SW 1271 (cell line): ENCODE measurements at regions not wholly inside any gene's neighbourhood (a gene's known extent, or its start where the extent isn't known, plus 50 kb on each side); places are given as distances from the start of the nearest gene placed in this dataset.
"Not testable (repeated sequence)": the region's sequence is repeated elsewhere in the genome, so short reads cannot be mapped to it uniquely, and the experiment has no call there.

Source experiments
- DNase-seq, 2 experiments: peaks; one replicate each; lab custom pipeline; 2025; lab: John Stamatoyannopoulos, UW

GRCh38 chr16:79977940-79978836 is 377.7 kb upstream of the MAF start:
- DNase-seq = no peak

GRCh38 chr16:79973320-79973719 is 372.8 kb upstream of the MAF start:
- no peak for DNase-seq

GRCh38 chr16:79972053-79972704 is 371.6 kb upstream of the MAF start:
- no peak for DNase-seq

- no peak for DNase-seq
These were observed 370.7 kb upstream of the MAF start for GRCh38 chr16:79971237-79971572.

DNA sequence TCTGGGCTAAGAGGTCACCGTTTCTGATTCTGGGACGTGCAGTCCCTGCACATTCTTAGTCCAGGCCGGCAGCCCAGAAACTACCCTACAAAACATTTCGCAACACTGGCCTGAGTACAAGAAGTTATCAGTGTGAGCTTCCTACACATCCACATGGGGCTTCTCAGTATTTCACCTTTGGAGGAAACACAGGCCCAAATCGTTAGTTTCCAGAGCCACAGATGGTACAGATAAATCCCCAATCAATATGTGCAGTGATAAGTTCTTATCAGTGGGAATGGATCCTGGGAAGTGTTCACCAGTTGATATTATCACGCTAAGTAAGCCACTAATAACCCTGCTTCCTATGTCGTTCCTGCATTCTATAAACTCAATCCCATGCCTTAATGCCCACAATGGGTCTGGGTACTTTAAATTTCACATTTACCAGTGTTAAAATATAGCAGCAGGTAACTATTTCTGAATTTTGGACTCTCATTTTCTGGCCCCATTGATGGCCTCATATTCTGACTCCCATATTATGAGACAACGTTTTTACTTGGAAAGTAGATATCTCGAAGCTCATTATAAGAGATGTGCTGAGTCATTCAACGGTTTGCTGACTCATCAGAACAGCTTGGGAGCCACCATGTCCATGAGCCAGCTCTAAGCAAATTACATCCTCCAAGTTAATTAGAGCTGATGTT is 370.2 kb upstream of the MAF start:
- DNase-seq = no peak

GRCh38 chr16:79970087-79970486 is 369.6 kb upstream of the MAF start:
- DNase-seq = no peak

- no peak for DNase-seq
These were observed 368.9 kb upstream of the MAF start for GRCh38 chr16:79969458-79969857.

GRCh38 chr16:79966226-79966625 is 365.7 kb upstream of the MAF start:
- no peak for DNase-seq

DNA sequence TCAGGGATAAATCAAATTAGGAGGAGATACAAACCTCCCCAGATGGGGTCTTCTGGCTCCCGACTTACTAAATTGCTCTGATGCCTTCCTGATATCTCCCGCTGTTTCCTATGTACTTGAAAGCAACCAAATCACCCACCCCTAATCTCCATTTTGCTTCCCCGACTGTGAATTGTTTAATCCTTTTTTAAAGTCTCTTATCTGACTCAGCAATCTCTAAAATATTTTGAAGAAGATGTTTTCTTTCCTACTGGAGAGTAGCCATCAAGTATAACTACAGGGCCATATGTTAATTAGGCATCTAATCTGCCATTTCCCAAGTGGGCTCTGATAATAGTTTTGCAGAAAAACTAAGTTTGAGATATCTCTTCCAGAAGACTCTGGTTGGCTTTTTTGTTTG is 365.2 kb upstream of the MAF start:
- no peak for DNase-seq

DNA sequence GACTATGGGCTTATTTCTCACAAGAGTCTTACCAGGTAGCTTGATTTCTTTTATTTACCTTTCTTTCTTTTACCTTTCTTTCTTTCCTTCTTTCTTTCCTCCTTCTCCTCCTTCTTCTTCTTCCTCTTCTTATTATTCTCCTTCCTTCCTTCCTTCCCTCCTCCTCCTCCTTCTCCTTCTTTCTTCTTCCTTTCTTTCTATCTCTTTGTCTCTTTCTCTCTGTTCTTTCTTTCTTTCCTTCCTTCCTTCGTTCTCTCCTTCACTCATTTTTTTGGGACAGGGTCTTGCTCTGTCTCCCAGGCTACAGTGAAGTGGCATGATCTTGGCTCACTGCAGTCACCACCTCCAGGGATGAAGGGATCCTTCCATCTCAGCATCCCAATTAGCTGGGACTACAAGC is 363.6 kb upstream of the MAF start:
- DNase-seq = no peak

- no peak for DNase-seq
These were observed 362.4 kb upstream of the MAF start for GRCh38 chr16:79962962-79963361.

DNA sequence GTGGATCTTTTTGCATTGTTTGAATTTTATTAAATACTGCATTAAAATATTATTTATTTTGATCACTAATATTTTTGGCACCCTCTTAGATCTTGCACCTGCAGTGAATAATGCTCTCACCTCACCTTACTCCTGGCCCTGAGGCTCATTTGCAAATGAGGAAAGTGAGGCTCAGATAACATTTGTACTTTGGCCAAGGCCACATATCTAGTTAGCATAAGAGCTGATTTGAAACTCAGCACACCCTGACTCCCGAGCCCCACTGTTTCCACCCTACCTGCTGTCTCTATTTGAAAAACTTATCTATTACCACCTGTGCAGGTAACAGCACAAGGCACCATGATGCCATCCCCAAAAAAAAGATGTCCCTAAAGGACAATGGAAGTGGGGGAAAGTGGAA is 358.7 kb upstream of the MAF start:
- DNase-seq = no peak

GRCh38 chr16:79954921-79955705 is 354.6 kb upstream of the MAF start:
- no peak for DNase-seq

- no peak for DNase-seq
These were observed 350.6 kb upstream of the MAF start for GRCh38 chr16:79950932-79951719.

DNA sequence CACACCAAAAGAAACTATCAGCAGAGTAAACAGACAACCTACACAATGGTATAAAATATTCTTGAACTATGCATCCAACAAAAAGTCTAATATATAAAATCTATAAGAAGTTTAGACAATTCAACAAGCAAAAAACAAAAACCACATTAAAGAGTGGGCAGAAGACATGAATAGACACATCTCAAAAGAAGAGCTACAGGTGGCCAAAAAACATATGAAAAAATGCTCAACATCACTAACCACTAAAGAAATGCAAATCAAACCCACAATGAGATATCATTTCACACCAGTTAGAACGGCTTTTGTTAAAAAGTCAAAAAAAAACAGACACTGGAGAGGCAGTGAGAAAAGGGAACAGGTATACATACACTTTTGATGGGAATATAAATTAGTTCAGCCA is 348.9 kb upstream of the MAF start:
- no peak for DNase-seq

- no peak for DNase-seq
These were observed 347.2 kb upstream of the MAF start for GRCh38 chr16:79947771-79948170.

DNA sequence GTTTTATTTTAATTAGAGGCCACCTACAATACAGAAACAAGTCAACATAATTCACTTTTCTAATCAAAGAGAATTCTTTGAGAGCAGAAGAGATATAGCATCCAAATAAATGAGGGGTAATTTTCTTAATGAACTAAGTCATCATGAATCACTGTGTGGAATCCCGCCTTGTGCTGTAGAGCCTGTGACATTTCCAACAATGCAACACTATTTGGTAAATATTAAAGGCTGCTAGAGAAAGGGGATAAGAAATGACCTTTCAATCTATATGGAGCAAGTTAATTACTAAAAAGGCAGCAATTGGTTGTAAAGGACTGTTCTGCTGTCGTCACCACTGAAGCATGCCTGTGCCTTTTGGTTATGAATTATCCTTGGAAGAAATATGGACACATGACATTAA is 345.7 kb upstream of the MAF start:
- no peak for DNase-seq

DNA sequence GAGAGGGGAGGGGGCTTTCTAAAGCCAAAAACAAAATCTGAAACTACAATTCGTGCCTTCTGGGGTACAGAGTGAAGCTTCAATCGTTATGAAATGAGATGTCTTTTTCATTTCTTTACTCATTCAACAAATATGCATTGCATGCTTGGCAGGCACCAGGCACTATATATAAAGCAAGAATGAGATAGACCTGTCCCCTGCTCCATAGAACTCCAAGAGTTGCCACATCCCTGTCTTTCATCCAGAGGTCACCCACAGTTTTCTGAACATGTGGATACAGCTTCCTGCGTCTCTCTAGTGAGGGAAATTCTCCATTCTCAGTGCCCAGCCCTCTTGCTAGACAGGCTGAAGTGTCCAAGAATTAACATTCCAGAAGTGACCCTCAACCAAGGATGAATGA is 343.2 kb upstream of the MAF start:
- no peak for DNase-seq

GRCh38 chr16:79938575-79938974 is 338.0 kb upstream of the MAF start:
- DNase-seq = no peak

DNA sequence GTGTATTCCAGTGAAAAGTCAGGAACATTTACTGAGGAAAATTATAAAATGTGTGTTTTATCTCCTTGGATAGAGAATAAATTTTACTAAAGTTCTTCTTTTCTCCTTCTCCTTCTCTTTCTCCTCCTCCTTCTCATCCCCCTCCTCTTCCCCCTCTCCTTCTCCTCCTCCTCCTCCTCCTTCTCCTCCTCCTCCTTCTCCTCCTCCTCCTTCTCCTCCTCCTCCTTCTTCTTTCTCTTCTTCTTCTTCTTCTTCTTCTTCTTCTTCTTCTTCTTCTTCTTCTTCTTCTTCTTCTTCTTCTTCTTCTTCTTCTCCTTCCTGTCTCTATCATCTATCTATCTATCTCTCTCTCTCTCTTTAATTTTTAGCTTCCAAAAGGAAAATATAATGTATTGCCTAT is 337.1 kb upstream of the MAF start:
- DNase-seq = not testable (repeated sequence)

- DNase-seq = no peak
These were observed 333.1 kb upstream of the MAF start for GRCh38 chr16:79933603-79934002.

DNA sequence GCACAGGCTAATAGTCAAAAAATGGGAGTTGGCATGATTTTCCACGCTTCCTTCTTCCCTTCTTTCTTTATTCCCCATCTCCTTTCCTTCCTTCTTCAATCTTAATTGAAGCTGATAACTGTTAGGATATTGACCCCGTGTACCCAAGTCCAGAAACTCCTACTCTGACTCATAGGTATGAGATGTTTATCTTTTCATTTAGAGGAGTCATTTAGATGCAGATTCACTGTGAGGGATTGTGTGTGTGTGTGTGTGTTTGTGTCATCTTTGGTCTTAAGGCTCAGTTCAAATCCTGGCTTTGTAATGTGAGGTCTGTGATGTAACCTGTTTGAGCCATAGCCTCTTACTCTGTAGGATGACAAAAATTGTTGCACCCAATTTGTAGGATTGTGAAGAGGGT is 332.0 kb upstream of the MAF start:
- DNase-seq = no peak
